ENCODE measurements at regions not wholly inside any gene's neighbourhood (a gene's known extent, or its start where the extent isn't known, plus 50 kb on each side); places are given as distances from the start of the nearest gene placed in this dataset.

- DNase-seq (ENCODE audit: extremely low read depth, low read depth) = no peak
- no peak overlapping the region for H3K4me3 ChIP-seq (replicated peaks; ENCODE audit: low read depth, low read length)
- peak; percentile 13 for TF ChIP-seq CTCF (IDR thresholded peaks at IDR 0.05; ENCODE audit: low read depth, low read length, missing control alignments)
Measured at GRCh38 chr12:43282106-43282505, 269.9 kb downstream of the ADAMTS20 start.

DNA sequence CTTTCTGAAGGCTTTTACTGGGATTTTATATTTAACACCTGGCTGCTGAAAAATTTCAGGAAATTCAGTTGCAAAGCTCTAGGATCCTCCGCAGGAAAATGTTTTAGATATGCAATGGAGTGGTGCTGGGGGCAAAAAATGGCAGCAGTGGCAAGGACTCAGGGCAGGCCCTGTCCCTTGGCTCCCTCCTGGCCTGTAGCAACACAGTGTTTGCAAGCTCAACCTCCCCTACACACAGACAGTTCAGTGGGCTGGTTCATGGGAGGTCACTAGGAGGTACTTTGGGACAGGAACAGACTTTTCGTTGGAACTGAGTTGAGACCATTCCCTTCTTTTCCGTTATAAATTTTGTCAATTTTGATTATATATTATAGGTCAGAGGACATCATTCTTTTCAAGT, 270.4 kb downstream of the ADAMTS20 start:
- TF ChIP-seq CTCF (IDR thresholded peaks at IDR 0.05; ENCODE audit: low read depth, low read length, missing control alignments) = no peak

GRCh38 chr12:43278541-43278832, 273.5 kb downstream of the ADAMTS20 start:
- H3K4me3 ChIP-seq (replicated peaks; ENCODE audit: low read depth, low read length) = no peak overlapping the region
- TF ChIP-seq CTCF (IDR thresholded peaks at IDR 0.05; ENCODE audit: low read depth, low read length, missing control alignments) = no peak
- no peak for DNase-seq (ENCODE audit: extremely low read depth, low read depth)

More for the DNA sequence above, 270.4 kb downstream of the ADAMTS20 start:
- no peak overlapping the region for H3K4me3 ChIP-seq (replicated peaks; ENCODE audit: low read depth, low read length)
- no peak for DNase-seq (ENCODE audit: extremely low read depth, low read depth)

DNA sequence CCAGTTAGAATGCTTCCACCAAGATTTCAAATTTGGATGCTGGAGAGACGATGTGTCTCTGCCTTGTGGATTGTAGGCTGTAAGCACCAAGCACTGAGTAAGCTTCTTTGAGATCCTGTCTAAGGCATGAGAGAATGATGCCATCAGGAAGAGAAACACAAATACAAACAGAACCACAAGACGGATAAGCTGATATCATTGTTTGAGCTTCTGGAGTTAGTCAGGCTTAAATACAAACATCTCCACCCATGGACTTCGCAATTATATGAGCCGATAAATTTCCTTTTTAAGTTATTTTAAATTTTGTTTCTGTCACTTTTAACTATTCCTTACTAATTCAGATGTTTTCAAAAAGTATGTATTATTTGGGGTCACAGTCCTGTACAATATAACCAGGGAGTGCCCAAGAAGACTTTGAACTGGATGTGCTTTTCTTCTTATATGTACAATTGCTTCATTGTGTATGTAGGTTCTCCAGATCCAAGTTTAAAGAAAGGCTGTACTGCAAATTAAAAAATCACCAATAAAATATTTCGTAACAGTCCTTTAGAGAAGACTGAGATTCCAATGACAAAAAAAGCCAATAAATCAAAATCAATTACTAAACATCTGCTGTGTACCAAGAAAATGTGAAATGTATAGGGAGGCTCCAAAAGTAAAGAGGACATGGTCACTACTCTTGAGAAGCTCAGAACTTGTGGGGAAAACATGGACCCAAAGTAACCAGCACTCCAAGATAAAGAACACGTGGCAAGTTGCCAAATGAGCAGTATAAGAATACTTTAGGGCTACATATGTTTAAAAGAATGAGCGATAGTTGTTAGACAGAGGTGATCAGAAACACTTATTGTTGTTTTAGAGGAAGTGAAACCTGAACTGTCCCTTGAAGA, 274.1 kb downstream of the ADAMTS20 start:
- H3K4me3 ChIP-seq (replicated peaks; ENCODE audit: low read depth, low read length) = no peak overlapping the region
- DNase-seq (ENCODE audit: extremely low read depth, low read depth) = no peak
- TF ChIP-seq CTCF (IDR thresholded peaks at IDR 0.05; ENCODE audit: low read depth, low read length, missing control alignments) = no peak

GRCh38 chr12:43273467-43273866, 278.5 kb downstream of the ADAMTS20 start:
- no peak for DNase-seq (ENCODE audit: extremely low read depth, low read depth)
- no peak for TF ChIP-seq CTCF (IDR thresholded peaks at IDR 0.05; ENCODE audit: low read depth, low read length, missing control alignments)
- no peak overlapping the region for H3K4me3 ChIP-seq (replicated peaks; ENCODE audit: low read depth, low read length)

DNA sequence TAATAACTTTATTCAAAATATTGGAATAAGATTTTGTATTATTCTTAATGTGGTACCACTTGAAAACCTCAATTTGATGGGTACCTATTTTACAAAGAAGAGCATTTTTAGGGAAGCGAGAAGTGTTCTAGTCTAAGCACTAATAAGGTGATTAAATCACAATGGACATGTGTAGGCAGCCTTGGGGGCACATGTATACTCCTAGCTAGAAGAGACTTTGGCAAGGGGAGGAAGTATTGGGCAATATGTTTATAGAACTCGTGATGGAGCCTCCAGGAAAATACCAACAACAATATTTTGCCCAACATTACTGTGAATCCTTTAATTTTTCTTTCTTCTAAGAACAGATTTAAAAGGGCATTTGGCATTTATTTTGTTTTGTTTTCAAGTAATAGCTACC, 280.3 kb downstream of the ADAMTS20 start:
- H3K4me3 ChIP-seq (replicated peaks; ENCODE audit: low read depth, low read length) = no peak overlapping the region
- TF ChIP-seq CTCF (IDR thresholded peaks at IDR 0.05; ENCODE audit: low read depth, low read length, missing control alignments) = no peak
- no peak for DNase-seq (ENCODE audit: extremely low read depth, low read depth)

DNA sequence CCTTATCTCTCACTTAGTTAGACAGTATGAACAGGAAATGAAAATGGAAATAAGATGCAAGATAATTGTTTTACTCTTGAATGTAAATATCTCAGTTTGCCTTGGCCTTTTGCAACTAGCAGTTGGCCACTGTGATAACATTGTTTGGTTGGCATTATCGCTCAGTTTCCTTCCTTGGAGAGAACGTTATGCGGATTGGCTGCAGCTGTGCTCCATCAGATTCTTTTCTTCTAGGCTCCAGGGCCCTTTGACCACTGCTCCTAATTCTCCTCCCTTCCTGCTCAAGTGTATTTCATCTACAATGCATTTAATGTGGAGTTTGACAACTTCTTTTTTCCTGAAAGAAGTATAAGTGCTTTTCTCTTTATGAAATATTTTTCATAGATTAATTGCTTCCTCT, 284.2 kb downstream of the ADAMTS20 start:
- DNase-seq (ENCODE audit: extremely low read depth, low read depth) = no peak

More for the DNA sequence above, 284.2 kb downstream of the ADAMTS20 start:
- TF ChIP-seq CTCF (IDR thresholded peaks at IDR 0.05; ENCODE audit: low read depth, low read length, missing control alignments) = no peak
- no peak overlapping the region for H3K4me3 ChIP-seq (replicated peaks; ENCODE audit: low read depth, low read length)
